NCI-H82 (cell line): ENCODE measurements at regions not wholly inside any gene's neighbourhood (a gene's known extent, or its start where the extent isn't known, plus 50 kb on each side); places are given as distances from the start of the nearest gene placed in this dataset.
"Not testable (repeated sequence)": the region's sequence is repeated elsewhere in the genome, so short reads cannot be mapped to it uniquely, and the experiment has no call there.

Source experiments
- DNase-seq: peaks from one replicate; lab custom pipeline; 2025; lab: John Stamatoyannopoulos, UW

DNA sequence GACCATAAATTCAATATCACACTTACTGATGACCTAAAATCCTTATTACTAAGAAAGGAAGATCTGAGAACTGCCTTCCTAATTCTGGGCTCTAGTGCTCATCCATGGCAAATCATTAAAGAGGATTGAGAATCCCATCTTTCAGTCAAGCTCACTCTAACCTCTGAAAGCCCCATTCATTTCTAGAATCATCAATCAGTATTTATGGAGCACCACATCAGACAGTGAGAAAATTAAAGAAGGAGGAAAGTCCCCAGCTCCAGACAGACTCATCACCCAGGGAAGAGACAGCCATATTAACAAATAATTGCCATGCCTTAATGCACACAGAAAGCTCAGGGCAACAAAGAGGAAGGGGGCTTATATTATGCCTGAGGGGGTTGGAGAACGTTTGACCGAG lies 256.1 kb upstream of the SOX9 start:
- no peak for DNase-seq

- DNase-seq, result no peak
Observed at GRCh38 chr17:71866095-71866494, 254.7 kb upstream of the SOX9 start.

- DNase-seq, result no peak
Observed at GRCh38 chr17:71869293-71869692, 251.5 kb upstream of the SOX9 start.

DNA sequence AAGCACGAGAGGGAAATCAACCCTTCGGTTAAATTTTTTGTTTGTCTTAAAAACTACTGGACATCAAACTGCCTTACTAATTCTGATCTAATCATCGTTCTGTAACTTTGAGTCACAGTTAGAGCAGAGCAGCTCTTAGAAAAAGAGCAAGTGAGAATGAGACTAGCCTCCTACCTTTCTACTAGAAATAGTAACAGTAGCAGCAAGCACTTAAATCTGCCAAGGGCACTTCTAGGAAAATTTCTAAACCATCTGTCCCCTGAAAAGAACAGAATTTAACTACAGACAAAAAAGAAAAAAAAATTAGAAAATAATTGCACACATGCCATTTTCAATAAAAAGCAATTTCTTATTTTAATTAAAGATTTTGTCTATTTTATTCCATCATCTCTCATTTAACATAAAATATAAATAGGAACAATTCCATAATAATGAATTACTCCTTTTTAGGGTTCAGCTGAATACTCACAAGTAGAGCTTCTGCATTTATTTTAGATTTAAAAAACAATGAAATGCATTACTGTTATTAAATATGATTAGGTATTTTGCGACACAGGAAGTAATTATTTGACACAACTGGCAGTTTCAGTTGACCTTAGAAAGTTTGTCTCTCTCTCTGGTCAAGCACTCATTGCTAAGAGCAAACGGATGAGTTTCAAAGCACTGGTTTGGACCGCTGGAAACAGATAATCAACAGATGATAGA lies 250.8 kb upstream of the SOX9 start:
- no peak for DNase-seq

DNA sequence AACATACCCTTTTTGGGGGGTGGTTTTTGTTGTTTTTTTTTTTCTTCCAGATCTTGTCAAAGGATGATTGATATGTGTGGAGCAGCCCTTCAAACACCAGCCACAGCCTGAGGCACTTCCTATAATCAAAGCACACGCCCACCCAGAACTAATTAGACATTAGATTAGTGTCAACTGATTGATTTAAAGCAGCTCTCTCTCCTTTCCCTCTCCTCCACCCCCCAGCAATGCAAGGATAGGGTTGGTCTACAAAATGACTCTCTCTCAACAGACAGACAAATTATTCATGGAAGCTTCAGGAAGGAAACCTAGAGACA lies 250.3 kb upstream of the SOX9 start:
- DNase-seq, result peak; percentile 60

- no peak for DNase-seq
Observed at GRCh38 chr17:71872843-71873485, 247.9 kb upstream of the SOX9 start.

GRCh38 chr17:71874773-71875172 lies 246.0 kb upstream of the SOX9 start:
- DNase-seq, result not testable (repeated sequence)

DNA sequence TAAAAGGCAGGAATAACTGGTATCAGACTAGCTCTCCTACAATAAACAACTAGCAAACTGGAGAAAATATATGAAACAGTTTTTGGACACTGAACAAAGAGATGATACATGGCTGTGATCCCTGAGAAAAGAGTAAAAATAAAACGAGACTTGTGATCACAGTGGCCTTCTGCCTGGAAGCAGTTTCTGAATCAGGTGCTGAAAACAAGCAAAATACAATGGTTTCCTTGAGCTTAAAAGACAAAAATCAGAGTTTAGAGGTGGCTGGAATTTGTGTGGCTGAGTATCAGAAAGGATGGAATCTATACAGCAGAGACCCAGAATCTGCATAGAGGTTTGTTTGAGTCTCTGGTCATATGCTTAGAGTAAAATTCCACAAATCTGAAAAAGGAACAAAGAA lies 242.5 kb upstream of the SOX9 start:
- DNase-seq, result no peak

- no peak for DNase-seq
Observed at GRCh38 chr17:71878998-71879397, 241.8 kb upstream of the SOX9 start.

GRCh38 chr17:71881041-71881440 lies 239.8 kb upstream of the SOX9 start:
- DNase-seq, result no peak

DNA sequence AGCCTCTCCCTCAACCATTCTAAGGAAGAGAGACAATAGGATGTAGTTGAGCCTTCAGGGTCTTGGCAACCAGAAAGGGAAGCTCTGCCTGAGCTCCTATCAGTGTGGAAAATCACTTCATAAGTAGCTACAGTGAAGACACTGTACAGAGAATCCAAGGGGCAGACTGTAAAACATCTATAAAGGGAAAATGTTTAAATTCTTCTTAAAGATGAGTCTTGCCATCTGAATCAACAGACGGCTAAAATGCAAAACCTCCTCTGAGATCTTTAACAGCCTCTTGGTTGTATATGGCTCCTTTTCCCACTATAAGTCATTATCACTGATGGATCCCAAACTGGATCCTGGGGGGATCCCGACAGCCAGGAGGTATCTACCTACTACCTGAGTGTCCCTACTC lies 239.2 kb upstream of the SOX9 start:
- no peak for DNase-seq

DNA sequence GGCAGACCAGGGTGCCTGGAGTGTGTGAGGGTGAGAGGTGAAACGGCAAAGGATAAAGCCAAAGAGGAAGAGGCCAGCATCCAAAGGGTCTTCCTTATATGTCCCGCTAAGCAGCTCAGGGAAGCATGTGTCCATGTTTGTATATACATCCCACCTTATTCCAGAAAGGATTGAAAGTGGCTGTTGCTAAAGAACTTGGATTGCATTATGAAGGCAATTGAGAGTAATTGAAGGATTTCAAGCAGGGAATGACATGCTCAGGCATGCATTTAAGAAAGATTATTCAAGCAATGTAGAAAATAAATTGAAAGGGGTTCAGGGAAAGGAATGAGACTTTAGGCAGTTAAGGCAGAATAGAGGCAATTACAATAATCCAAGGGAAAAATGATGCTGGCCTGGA lies 237.6 kb upstream of the SOX9 start:
- no peak for DNase-seq

DNA sequence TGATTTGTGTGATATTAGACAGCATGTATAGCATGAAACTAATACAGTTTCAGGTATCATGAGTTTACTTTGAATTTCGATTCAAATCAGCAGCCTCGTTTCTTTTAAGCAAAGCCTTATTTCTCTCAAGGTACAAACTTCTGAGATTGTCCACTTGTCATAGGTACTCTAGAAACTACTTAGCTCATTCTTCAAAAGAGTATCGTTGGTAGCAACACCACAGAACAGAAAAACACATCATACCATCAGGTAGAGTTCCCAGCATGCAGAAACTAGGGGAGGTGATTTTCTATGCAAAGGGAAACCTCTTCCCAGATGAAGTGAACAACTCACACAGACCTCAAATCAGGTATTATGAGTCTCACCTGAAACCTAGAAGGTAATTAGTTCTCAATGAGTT lies 237.0 kb upstream of the SOX9 start:
- no peak for DNase-seq

GRCh38 chr17:71885662-71886061 lies 235.2 kb upstream of the SOX9 start:
- no peak for DNase-seq

DNA sequence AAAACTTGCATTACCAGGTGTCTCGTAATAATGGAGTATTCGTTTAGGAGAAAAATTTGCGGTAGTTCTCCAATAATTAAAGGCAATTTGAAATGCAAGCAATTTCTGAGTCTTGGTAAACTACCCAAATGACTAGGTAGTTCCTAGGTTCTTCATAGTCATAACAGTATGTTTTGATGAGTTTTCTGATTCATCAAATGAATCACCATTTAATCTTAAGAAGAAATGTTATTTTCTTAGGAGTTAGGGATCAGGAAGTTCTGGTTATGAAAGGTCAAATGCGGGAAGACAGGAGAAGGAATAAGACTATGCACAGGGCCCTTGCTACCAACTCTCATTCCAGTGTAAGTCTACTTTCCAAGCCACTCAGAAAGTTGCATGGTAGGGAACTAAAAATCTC lies 221.5 kb upstream of the SOX9 start:
- DNase-seq, result no peak

GRCh38 chr17:71900621-71901229 lies 220.1 kb upstream of the SOX9 start:
- DNase-seq, result no peak

DNA sequence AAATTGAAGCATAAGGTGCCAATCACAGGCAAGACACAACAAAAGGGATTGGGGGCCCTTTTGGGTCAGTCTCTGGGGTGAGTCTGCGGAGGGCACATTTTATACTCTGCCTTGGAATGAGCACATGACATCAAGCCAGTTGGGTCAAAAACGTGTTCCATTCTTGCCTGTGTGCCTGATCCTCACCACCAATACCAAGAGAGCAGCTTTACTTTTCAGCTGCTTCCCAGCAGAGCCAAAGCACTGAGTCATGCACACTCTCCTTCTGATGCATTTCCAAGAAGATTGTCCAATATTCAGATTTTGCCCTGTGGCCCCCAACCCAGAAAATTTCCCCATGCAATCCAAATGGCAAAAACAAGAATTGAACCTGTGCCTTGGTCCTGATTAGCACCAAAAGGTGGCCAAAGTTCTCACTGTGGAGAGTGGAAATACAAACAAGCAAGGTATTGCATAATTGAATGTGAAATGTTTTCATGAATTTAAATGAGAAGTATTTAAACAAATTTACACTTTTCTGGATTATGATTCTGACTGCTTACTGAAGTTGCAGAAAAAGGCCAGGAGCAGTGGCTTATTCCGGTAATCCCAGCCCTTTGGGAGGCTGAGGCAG lies 217.8 kb upstream of the SOX9 start:
- DNase-seq, result no peak

- DNase-seq, result peak; percentile 8
Observed at GRCh38 chr17:71905376-71906031, 215.3 kb upstream of the SOX9 start.

DNA sequence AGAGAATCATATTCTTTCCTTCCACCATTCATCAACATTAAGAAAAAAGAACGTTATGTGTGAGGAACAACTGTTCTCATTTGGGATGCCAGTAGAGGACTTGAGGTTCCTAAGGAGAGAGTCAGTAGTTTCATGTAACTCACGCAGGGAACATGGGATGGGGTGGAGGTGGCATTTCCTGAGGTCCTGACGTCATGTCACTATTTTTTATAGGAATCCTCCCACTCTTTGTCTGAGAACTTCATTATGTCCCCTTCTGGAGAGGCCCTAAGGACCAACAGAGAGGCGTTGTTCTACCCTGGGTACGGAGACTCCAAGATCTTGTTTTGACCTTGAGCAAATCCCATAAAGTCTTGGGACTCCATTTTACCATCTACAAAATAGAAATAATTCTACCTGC lies 211.7 kb upstream of the SOX9 start:
- DNase-seq, result no peak

GRCh38 chr17:71910002-71910401 lies 210.8 kb upstream of the SOX9 start:
- no peak for DNase-seq

- DNase-seq, result no peak
Observed at GRCh38 chr17:71914042-71914441, 206.8 kb upstream of the SOX9 start.

- DNase-seq, result no peak
Observed at GRCh38 chr17:71914812-71915211, 206.0 kb upstream of the SOX9 start.

- no peak for DNase-seq
Observed at GRCh38 chr17:71917715-71918114, 203.1 kb upstream of the SOX9 start.
